Activated CD8-positive, alpha-beta memory T cell treated with anti-CD3 and anti-CD28 coated beads for 24 hours (primary cell): ENCODE measurements at regions not wholly inside any gene's neighbourhood (a gene's known extent, or its start where the extent isn't known, plus 50 kb on each side); places are given as distances from the start of the nearest gene placed in this dataset.

ENCODE experiments used
- DNase-seq: peaks from one replicate; pipeline ENCODE4 v3.0.0-alpha.2; 2020

DNA sequence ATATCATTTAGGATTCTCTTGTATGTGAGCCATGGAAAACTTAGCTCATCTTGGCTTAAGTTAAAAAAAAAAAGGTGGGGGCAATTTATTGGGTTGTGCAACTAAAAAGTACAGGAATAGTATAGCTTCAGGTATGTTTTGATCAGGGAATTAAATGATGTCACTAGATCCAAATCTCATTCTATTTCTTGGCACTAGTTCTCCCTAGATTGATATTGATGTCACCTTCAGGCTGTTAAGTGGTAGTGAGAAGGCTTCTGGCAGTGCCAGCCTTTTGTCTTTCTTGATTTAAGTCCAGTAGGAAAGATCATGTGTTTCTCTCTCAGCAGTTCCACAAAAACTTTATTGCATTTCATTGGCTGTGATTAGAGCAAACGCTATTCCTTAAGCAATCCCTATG, 65.0 kb upstream of the ZBED5 start:
- no peak for DNase-seq

- DNase-seq: no peak
Observed at GRCh38 chr11:10920875-10921274, 63.0 kb upstream of the ZBED5 start.

DNA sequence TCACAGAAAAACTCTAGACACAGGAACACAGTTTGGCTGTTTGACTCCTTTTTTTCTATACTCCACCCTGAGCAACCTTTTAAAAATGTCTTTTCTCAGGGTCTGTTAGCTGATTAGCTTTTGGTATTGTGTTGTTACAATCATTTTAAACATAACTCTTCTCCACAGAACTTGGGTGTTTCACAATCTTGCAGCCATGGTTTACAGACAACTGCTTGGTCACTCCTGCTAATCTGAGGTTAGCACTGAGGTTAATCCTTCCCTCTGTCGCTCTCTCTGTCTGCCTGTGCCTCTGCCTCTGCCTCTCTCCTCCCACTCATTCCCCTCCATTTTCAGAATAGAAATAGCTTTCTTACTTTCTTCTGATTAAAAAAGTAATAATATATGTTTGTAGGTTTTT, 62.4 kb upstream of the ZBED5 start:
- no peak for DNase-seq

DNA sequence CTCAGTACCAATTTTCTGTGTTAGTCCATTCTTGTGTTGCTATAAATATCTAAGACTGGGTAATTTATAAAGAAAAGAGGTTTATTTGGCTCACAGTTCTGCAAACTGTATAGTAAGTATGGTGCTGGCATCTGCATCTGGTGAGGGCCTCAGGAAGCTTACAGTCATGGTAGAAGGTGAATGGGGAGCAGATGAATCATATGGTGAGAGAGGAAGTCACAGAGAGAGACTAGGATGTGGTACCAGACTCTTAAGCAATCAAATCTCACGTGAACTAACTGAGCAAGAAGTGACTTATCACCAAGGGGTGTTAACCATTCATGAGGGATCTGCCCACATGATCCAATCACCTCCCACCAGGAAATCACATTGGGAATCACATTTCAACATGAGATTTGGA, 60.8 kb upstream of the ZBED5 start:
- DNase-seq: no peak

DNA sequence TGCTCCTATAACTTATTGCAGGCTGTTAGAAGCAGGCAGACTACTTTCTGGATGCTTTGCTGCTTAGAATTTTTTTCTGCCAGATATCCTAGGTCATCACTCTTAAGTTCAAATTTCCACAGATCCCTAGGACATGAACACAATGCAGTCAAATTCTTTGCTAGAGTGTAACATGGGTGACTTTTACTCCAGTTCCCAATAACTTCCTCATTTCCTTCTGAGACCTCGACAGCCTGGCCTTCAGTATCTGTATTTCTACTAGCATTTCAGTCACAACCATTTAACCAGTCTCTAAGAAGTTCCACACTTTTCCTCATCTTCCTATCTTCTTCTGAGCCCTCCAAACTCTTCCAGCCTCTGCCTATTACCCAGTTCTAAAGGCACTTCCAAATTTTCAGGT, 60.4 kb upstream of the ZBED5 start:
- no peak for DNase-seq

GRCh38 chr11:10917802-10918201, 59.9 kb upstream of the ZBED5 start:
- no peak for DNase-seq

DNA sequence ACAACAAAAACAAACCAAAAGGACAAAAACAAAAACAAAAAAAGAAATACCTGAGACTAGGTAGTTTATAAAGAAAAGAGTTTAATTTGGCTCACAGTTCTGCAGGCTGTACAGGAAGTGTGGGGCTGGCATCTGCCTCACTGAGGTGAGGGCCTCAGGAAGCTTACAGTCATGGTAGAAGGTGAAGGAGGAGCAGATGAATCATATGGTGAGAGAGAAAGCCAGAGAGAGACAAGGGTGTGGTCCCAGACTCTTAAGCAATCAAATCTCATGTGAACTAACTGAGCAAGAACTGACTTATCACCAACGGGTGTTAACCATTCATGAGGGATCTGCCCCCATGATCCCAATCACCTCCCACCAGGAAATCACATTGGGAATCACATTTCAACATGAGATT, 58.8 kb upstream of the ZBED5 start:
- DNase-seq: no peak

- no peak for DNase-seq
Observed at GRCh38 chr11:10914050-10914449, 56.2 kb upstream of the ZBED5 start.

DNA sequence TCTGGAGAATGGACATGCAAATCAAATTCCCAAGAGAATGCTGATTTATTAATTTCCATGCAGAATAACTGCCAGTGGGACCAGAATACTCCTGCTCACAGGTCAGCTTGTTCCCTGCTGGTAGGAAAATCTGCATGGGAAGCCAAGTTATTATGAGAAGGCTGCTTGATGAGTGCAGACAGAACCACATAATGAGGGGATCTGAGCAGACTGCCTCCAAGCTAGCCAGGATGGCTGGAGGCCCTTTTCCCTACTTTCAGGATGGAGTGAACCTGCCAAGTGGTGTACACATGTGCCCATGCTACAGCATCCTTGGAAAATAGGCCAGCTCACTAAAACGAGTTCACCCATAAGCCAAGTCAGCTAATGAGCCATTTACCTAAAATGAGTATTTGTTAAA, 55.2 kb upstream of the ZBED5 start:
- no peak for DNase-seq

GRCh38 chr11:10911907-10912306, 54.1 kb upstream of the ZBED5 start:
- DNase-seq: no peak

DNA sequence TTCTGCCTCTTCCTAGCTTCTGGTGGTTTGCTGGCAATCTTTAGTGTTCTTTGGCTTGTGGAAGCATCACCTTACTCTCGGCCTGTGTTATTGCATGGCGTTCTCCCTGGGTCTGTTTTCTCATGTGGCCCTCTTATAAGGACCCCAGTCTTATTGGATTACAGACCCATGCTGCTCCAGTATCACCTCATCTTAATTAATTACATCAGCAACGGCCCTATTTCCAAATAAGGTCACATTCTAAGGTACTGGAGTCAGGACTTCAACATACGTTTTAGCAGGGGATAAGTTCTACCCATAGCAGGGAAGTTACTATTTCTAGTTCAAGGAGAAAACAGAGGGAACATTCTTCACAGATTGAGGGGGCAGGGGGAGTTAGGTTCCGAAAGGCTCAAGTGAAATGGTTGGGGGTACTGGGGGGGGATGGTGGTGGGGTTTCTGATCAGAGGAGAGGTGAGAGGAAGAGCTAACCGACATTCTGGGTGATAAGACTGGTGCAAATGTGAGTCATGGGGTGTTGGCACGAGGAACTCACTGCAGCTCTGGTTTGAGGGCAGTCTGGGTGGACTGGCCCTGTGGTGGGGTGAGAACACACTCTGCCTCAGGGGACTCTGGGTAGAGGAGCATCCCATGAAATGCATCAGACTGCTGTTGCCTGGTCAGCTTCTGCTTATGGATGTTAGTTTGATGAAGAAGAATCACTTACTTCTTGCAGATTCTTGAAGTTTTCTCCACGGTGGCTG, 51.5 kb upstream of the ZBED5 start:
- no peak for DNase-seq

GRCh38 chr11:10908215-10908951, 50.5 kb upstream of the ZBED5 start:
- DNase-seq: no peak
